Mucosa of gallbladder (tissue), 1 donor: ENCODE measurements at regions not wholly inside any gene's neighbourhood (a gene's known extent, or its start where the extent isn't known, plus 50 kb on each side); places are given as distances from the start of the nearest gene placed in this dataset.
A peak's percentile ranks its signal among the peaks of the same experiment; 100 is the strongest.

Source experiments
- DNase-seq: peaks from one replicate; pipeline ENCODE4 v3.0.0-alpha.2; 2020; ENCODE audit warnings: low spot score
- donor health status: DM: no; HTN: no; CAD: no.

DNA sequence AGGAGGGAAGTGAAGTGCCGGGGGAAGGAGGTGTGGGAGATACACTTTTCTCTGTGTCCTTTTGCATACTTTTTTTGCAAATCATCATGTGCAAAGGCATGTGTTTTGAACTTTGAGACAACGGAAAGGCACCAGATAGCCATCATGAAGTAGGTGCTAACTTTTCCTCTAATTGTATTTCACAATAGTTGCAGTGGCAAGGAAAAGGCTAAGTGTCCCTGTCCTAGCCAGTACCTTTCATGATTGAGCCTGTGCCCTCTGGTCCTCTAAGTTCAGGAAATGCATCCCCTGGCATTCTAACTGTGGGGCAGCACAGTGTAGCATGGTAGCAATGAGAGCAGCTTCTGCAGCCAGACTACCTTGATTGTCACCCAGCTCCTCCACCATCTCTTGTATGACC, 186.2 kb downstream of the ADSS2 start:
- DNase-seq = no peak

DNA sequence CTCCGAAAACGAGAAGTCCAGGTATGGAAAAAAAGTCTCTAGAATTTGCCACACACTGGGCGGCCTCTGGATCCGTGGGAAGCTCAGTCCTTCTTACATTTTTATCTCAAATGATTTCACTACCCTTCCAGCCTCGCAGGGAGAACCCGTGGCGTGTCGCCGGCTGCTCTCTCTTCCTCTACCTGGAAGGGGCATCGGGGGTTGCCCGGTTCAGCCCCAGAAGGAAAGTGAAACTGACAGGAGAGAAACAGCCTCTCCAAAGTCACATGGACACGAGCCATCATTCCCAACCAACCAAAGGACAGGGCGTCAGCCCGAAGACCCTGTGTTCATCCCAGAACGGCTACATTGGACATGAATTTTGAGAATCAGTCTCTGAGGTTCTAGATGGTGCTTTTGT, 182.5 kb downstream of the ADSS2 start:
- DNase-seq = no peak

DNA sequence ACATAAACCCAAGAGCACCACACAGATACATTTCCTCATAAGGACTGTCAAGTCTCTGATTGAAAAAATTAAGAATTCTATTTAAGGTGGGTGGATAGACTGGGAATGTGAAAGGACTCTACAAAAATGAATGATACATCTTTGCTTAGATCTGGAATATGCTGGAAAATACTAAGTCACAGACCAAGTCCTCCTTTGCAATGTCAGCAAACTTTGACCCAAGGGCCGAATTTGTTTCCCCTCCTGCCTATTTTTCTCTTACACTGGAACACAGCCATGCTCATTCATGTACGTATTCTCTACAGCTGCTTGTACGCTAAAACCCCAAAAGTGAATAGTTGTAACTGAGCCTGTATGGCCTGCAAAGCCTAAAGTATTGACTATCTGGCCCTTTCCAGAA, 180.7 kb downstream of the ADSS2 start:
- DNase-seq = no peak

DNA sequence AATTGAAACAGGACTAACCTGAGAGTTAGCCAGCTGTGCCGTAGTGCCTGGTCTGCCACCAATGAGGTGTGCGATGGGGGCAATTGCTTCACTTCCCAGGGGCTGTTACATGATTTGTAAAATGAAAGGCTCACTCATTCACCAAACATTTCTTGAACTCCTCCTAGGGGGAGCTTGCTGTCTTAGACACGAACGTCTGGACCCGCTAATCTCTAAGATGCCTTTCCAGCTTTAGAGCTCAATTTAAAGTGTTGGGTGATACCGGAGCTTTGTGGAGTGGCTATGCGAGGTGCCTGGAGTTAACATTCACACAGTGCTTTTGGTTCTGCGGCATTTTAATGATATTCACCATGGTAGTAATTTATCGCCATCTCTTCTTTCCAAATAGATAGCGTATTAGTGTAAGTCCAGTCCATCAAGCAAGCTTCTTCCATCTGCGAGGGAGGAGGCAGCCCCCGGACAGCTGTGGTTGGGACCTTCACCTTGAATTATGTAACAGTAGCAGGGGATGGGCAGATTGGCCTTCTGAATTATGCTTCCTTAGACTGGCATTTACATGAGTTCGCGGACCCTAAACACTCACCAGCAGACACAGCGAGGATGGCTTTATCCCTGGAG, 179.9 kb downstream of the ADSS2 start:
- DNase-seq = no peak

DNA sequence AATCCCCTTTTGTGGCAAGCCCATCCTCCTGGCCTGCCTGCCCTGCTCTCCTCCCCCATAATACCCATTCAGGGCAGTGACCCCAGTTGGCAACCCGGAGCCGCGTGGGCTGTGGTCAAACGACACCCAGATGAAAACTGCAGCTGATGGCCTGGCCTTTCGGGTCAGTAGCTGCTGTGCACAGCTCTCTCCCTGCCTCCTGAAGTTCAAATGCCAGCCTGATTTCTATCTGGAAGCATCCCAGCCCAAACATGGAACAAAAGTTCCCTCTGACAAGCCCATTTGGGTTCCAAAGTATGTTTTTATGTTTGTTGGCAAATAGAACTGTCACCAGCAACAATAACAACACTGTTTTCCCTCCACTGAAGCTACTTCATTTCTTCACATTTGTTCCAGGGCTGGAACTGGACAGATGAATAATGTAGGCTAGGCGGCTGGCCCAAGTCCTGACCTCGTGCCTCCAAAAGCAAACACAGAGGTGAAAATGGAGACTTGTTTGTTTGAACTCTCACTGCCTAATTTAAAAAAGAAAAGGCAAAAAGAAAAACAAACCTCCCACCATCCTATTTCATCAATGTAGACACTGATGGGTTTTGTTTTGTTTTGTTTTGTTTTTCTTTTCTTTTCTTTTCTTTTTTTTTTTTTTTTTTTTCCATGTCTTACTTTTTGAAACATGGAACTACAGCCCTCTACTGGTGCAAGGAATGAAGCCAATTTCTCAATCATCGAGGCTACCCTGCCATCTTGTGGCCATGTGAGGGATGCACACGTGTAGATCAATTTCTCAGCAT, 179.0 kb downstream of the ADSS2 start:
- DNase-seq = peak; percentile 78

DNA sequence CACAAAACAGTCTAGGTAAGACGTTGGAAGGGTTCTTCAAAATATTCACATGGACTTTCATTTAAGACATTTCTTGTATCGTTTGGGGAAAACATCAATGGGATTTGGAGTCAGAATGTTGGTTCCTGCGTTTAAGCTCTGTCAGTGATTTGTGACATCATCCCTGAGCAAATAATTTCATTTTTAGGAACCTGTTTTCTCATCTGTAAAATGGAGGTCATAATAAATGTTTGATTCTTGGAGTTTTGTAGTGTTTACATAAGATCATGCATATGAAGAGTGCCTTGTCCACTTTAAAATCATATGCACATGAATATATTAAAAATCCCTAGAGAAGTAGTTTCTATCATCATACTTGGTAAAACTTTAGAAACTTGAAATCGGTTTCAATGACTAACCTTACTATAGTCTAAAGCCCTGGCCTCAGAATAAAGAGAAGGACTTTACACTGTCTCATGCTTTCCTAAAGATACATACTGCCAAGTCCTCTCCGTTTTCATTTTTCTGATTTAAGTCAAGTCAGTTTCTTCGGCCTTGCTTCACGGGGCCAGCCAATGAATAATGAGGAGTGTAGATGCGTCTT, 178.4 kb downstream of the ADSS2 start:
- no peak for DNase-seq

DNA sequence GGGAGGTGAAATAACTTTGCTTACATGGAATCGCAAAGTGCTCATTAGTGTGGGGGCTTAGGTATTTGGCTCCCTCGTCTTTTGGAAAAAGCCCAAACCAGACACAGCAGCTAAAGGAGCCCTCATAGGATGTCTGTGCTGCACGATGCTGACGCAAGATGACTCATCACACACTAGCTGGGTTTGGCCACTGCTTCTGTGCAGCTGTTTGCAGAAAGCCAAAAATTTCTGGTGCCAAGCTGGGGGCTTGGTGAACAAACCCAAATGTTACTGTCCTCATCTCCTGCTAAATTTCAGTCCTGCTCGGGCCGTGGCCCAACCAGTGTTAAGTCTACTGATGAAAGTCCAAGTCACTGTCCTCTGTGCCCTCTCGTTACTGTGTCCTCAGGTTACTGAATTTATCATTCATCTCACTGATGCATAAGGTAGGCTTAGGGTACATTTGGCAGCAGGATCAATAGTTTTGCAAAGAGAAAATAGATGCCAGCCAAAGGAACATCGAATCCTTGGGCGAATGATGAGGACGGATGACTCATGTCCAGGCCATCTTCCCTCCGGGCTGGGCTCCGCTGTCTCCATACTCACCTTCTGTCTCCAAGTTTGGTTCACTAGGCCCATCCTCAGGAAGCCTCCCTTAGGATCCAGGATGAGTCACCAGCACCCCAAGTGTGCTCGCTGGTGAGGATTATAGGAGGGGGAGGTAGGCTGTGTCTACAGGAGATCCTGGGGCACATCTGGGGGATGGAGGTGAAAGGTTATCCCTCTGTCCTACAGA, 177.7 kb downstream of the ADSS2 start:
- DNase-seq = peak; percentile 61

DNA sequence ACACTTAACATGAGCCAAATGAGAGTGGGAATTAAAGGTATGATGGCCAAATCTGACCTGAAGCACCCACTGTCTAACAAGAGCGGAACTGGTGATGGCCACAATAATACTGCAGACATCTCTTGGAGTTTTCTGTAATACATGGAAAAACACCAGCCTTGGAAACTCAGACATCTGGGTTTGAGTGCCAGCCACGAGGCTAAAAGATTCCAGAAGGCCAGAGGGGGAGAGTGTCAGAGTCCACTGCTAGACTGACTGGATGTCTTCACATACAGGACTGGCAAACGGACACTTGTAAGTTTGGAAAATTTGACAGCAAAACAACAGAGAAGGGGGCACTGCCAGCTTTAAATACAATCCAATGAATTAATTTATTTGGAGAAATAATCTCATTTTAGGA, 175.1 kb downstream of the ADSS2 start:
- DNase-seq = no peak

DNA sequence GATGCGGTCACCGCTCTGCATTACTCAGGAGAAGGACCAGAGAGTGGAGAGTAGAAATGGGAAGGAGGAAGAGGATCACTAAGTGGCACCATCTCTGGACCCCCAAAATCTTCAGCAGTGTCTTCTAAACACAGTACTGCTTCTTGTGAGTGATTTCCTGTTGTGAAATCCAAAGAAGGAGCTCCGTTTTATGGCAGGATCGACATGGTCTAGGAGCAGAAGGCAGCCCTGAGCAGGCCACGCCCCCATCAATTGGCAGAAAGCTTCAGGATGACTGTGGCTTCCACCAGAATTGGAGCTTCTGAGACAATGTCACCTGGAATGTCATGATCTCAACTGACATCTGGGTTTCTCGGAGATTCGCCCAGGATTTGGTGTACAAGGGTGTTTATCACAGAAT, 171.5 kb downstream of the ADSS2 start:
- DNase-seq = no peak

DNA sequence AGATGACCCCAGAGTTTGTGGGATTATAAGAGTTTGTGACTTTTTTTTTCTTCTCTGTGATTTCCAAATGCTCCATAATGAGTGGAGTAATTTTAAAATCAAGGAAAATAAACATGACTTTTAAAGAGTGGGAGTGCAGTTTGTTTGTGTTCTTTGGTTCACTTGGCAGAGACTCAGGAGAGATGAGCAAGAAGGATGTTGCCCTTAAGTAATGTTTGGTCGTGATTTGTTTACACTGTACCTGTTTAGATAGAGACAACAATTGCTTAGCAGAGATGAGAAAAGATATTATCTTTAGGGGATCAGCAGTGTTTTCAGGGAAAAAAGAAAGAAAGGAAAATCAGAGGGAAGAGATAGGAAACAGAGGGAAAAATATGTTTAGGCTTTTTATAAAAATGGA, 170.8 kb downstream of the ADSS2 start:
- DNase-seq = no peak

DNA sequence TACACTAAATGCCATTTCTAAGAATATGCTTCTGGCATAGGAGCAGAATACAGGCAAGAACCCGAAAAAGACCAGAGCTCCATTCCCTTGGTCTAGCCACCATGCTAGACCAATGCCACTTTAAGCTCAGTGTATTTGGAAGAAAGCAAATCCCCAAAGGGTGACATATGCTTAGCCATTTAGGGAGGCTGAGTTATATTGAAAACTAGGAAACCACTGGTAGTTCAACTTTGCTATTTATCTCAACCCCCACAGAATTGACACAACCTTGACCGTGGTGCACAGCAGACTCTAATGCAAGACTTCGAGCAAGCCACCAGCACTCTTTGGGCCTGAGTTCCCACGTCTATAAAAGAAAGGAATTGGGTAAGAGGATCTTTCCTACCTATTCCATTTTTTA, 167.9 kb downstream of the ADSS2 start:
- DNase-seq = no peak

DNA sequence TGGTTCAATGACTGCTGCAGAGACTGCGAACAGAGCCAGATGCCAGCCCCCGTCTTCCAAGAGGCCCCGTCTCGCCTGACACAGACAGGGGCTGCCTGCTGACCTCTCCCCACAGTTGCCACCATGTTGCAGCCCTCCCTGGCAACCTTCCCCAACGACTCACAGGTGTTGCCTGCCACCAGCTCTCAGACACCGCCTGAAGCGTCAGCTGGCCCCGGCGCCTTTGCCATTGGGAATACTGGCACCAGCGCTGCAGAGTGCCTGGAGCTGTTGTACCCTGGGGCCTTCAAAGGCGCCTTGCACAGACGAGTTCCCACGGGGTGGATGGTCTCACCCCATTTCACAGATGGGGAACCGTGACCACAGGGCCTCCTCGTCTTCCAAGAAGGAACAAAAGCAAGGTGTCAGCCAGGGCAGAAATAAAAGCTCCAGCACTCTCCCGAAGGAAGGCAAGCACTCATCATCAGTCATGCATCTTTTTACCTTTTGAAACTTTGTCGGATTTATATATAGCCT, 167.0 kb downstream of the ADSS2 start:
- DNase-seq = no peak

DNA sequence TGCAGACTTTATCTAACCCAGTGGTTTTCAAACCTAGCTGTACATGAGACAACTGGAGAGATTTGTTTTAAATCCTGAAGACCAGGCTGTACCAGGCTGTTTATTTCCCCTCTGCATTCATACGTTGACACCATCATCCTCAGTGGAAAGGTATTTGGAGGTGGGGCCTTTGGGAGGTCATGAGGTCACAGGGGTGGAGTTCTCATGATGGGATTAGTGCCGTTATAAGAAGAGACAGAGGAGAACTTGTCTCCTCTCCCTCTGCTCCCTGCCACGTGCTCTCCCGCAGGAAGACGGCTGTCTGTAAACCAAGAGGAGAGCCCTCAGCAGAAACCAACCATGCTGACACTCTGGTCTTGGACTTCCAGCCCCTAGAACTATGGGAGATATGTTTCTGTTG, 165.4 kb downstream of the ADSS2 start:
- DNase-seq = no peak

DNA sequence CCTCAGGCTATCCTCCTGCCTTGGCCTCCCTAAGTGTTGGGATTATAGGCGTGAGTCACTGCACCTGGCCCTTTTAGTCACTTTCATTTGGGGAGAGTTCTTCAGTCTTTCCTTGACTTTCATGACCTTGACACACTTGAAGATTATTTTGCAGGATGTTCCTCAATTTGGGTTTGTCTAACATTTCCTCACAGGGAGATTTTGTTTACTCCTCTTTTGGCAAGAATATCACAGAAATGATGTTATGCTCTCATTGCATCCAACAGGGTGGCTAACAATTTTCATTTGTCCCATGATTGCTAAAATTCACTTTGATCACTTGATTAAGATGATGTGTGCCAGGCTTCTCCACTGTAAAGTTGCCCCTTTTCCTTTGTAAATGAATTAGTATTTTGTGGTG, 164.0 kb downstream of the ADSS2 start:
- DNase-seq = no peak

DNA sequence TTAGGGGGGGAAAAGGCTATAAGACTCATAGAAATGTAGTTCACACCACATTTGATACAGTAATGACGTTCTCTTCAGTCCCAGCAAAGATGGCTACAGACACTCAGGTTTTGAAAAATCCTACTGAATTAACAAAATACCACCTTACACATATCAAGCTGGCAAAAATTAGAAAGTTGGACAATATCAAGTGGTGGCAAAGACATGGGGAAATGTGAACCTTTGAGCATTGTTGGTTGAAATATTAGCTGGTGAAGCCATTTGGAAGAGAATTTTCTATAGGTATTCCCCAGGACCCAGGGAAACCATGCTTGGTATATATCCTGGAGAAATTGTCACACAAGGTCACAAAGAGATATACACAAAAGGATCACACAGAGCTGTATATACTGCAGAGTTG, 163.0 kb downstream of the ADSS2 start:
- DNase-seq = no peak

DNA sequence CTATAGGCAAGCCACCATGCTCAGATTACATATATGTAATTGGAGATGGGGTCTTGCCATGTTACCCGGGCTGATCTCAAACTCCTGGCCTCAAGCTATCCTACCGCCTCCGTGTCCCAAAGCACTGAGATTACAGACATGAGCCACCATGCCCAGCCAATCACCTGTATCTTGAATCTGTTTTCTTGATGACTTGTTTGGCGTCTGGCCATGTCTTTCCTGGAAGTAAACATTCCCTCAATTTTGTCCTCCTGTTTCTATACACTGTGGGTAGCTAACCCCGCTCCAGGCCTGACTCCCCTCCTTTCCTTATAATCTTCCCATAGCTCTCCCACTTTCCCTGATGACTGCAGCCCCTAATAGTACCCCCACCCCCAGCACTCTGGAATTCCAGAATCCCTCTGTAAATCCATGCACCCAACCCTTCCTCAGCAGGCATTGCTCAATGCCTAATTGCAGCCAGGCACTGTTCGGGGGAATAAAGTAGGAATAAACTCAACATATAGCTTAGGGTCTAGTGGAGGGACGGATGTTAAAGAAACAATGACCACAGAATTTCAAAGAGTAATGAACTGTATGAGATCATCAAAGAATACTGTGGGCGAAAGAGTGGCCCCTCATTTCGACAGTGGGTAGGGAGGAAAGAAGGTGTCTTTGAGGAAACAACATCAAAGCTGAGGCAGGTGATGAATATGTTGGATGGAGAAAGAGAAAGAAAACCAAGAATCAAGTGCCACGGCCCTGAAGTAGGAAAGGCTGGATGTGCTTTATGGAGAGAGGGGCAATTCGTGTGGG, 161.5 kb downstream of the ADSS2 start:
- DNase-seq = no peak

DNA sequence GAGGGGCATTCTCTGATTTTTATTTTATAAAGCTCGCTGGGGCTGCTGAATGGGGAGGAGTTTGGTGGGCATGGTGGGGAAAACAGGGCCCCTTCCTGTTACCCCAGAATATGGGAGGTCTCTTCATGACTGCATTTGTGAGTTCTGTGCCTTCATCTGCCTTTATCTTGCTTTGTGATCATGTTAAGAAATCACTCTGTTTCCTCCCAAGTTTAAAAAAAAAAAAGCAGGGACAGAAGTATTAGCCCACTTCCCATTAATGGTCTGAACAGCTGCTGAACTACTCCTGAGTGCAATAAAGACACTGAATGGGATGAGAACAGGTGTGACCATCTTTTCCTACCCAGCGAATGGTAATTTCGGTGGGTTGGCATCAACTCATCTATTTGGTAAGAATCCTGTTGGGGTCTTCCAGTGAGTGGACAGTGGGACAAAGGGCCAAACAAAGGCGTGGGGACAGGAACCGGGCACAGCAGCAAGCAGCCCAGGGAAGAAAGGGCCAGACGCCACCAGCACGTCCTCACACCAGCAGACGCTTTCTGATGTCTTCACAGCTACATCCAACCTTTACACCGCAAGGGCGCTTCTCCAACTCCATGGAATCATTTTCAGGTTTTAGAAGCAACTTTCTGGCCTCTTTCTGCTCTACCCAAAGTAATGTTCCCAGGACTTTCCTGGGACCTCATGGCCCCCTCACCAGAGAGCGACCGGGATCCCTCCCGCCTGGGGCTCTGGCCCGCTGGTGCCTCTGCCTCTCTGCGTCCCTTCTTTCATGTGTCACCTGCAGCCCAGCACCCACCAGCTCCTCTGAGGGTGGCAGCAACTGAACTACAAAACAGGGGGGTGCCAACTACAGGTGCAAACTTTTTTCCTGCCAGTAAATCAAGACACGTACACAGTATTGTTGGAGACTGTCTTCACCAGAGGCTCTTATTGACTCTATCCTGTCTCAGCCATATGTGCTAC, 160.2 kb downstream of the ADSS2 start:
- DNase-seq = no peak

DNA sequence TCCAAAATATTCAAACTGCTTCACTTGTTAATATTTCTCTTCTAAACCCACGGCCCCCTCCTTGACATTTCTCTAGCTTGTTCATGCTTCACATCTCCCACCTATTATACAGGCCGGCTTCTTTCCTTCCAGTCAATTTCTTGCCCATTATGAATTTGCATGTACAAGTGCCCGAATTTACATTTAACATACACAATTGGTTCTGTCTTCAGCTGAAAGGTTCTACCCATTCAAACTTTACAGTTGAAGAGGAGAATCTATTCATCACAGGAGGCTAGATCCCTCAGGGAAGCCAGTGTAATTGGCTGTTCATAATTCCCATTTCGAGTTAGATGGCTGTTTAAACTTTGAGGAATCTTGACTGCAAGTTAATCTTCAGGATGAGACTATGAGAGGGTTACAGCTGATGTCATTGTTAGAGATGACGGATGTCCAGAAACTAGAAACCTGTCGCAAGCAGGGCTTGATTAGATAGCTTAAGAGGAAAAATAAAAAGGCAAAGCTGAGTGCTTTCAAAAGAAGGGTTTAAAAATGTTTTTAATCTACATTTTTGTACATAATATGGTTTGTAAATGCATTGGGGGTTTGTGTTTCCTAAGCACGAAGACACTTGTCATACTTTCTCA, 157.0 kb downstream of the ADSS2 start:
- DNase-seq = no peak

DNA sequence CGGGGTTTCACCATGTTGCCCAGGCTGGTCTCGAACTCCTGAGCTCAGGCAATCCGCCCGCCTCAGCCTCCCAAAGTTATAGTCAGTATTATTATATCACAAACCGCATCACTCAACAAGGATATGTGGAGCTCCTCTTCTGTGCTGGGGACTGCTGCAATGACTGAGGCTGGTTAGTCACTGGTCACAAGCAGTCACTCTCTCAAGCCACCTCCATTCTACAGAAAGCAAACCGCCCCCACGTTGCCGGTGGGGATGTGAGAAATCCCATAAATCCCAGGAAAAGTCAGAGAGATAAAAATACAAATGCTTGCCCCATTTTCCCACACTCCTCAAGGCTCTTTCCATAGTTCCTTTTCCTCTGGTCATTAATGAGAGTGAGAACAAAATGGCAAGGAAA, 155.7 kb downstream of the ADSS2 start:
- DNase-seq = no peak

DNA sequence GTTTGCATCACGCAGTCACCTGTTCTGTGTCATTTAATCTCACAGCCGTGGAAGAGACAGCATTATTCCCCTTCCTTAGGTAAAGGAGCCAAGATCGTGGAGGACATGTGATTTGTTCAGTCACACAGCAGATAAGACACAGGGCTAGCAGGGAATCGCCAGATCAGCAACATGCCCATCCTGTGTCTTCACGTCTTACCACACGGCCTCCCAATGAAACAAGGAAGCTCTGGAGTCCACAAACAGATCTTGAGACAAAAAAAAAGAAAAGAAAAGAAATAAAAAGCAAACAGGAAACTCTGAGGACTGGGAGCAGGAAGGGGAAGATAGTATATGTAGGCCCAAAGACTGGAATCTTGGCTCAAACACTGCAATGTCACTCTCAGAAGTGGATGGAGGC, 155.3 kb downstream of the ADSS2 start:
- no peak for DNase-seq
